GM10266 (cell line): ENCODE measurements at regions not wholly inside any gene's neighbourhood (a gene's known extent, or its start where the extent isn't known, plus 50 kb on each side); places are given as distances from the start of the nearest gene placed in this dataset.

Experiments used
- DNase-seq: peaks from one replicate; pipeline ENCODE4 v3.0.0; 2012; ENCODE audit errors: extremely low spot score
- TF ChIP-seq, protein P1 (sequence below): IDR thresholded peaks from 2 replicates; pipeline ENCODE4 v1.5.1; 2012; ENCODE audit warnings: mild to moderate bottlenecking, low read depth; ENCODE audit not compliant: control insufficient read depth, insufficient read depth; ENCODE audit errors: missing control alignments

DNA sequence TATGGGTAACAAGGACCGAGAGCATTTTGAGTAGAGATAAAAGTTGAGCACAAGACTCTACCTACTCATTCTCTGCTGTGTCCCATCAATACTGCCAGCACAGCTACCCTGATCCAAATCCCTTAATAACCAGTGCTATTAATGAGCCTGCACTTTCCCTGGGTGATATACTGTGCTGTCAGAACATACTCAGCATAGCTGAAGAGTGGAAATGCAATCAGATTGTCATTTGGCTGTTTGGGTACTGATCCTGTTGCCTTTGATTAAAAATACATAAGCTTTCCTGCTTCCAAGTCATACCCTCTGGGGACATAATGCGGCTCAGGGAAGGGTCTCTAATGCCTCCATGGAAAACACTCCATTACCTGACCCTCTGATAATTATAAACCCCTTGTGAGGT lies 917.5 kb downstream of the SQOR start:
- no peak for DNase-seq
- TF ChIP-seq, protein P1, sequence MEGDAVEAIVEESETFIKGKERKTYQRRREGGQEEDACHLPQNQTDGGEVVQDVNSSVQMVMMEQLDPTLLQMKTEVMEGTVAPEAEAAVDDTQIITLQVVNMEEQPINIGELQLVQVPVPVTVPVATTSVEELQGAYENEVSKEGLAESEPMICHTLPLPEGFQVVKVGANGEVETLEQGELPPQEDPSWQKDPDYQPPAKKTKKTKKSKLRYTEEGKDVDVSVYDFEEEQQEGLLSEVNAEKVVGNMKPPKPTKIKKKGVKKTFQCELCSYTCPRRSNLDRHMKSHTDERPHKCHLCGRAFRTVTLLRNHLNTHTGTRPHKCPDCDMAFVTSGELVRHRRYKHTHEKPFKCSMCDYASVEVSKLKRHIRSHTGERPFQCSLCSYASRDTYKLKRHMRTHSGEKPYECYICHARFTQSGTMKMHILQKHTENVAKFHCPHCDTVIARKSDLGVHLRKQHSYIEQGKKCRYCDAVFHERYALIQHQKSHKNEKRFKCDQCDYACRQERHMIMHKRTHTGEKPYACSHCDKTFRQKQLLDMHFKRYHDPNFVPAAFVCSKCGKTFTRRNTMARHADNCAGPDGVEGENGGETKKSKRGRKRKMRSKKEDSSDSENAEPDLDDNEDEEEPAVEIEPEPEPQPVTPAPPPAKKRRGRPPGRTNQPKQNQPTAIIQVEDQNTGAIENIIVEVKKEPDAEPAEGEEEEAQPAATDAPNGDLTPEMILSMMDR: no peak

DNA sequence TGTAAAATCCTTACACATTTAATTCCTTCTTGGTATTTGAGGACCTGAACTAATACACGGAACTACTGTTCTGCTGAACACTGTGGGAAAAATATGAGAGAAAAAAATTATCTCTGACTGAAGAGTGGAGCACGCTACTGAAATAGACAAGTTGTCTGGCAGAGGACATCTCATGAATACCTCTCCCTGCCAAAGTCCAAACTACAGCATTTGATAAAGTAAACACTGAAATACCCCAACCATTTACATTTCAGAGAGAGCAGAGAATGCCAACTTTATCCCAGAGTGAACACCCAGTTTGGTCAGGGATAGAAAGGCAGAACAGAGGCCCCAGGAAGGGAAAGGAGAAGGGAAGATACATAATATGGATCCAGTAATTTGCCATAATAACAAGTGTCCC lies 920.7 kb downstream of the SQOR start:
- TF ChIP-seq, protein P1: no peak
- no peak for DNase-seq

GRCh38 chr15:46556010-46556409 lies 921.2 kb downstream of the SQOR start:
- no peak for DNase-seq
- TF ChIP-seq, protein P1: no peak

GRCh38 chr15:46556559-46557379 lies 921.9 kb downstream of the SQOR start:
- no peak for DNase-seq
- TF ChIP-seq, protein P1: no peak

DNA sequence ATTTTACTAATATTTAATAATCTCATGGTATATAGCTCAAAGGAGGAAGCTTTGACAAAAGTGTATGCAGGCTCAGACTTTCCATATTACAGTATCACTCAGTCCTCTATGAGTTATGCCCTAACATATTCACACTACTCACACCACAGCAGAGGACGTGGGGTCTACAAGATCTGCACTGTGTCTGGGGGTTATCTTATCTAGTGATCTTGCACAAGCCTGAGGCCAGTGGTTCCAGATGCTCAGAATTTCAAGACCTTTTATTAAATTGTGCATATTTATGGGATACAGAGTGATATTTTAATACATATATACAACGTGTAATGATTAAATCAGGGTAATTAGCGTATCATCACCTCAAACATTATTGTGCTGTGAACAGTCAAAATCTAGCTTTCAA lies 933.1 kb downstream of the SQOR start:
- TF ChIP-seq, protein P1: no peak
- no peak for DNase-seq

GRCh38 chr15:46569781-46570180 lies 935.0 kb downstream of the SQOR start:
- no peak for DNase-seq
- TF ChIP-seq, protein P1: no peak

DNA sequence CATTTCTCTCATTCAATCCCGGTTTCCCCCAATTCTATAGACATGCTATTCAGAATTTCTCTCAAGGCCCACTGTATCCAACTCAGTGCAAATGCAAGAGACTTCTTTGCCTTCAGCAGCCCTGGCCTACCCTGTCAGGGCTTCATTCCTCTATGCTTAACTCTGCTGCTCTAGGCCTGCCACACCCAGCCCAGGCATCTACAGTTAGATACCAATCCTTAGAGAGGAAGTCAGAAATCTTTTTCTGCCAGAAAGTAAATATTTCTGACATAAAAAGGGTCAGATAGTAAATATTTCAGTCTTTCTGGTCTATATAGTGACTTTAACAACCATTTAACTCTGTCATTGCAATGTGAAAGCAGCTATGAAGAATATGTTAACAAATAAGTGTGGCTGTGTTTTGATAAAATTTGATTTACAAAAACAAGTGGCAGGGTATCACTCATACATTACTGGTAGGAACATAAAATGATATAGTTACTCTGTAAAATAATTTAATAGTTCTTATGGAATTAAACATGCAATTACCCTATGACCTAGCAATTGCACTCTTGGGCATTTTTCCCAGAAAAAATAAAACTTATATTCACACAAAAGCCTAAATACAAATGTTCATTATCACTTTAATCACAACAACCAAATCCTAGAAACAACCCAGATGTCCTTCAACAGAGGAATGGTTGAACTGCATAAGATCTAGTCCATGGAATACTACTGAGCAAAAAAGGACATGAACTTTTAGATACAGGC lies 942.0 kb downstream of the SQOR start:
- TF ChIP-seq, protein P1: no peak
- DNase-seq: no peak
